Kidney (tissue), 13 donors: ENCODE measurements at regions not wholly inside any gene's neighbourhood (a gene's known extent, or its start where the extent isn't known, plus 50 kb on each side); places are given as distances from the start of the nearest gene placed in this dataset.

ENCODE experiments used
- DNase-seq, 5 donors: peaks; one replicate each; pipeline ENCODE4 v3.0.0-alpha.2; 2013 to 2020
- FAIRE-seq: peaks from 2 replicates; lab custom pipeline; 2012; peaks lifted over from hg19 to GRCh38; lab: Jason Lieb, UNC
- H3K27ac ChIP-seq, 2 donors: one replicate each; pipeline ENCODE4 v1.7.0; 2013; ENCODE audit warnings: low read depth in 2 of 2, low read length in 2 of 2, inconsistent platforms in 1 of 2
- H3K27me3 ChIP-seq: one replicate; pipeline ENCODE4 v1.7.1; 2013; ENCODE audit warnings: low read length, inconsistent platforms; ENCODE audit not compliant: control insufficient read depth, insufficient read depth
- H3K36me3 ChIP-seq, 3 donors: one replicate each; pipeline versions ENCODE4 v1.7.0 to v1.7.1; 2013; ENCODE audit warnings: low read length in 3 of 3, control low read depth in 1 of 3, inconsistent platforms in 1 of 3; ENCODE audit not compliant: insufficient read depth in 3 of 3, control insufficient read depth in 2 of 3
- H3K4me1 ChIP-seq, 3 donors: one replicate each; pipeline versions ENCODE4 v1.7.0 to v1.7.1; 2013; ENCODE audit warnings: low read length in 3 of 3, inconsistent platforms in 1 of 3, low read depth in 1 of 3; ENCODE audit not compliant: control insufficient read depth in 2 of 3, insufficient read depth in 2 of 3
- H3K4me3 ChIP-seq, 3 donors: one replicate each; pipeline versions ENCODE4 v1.7.0 to v1.8.1; 2013; ENCODE audit warnings: low read length in 3 of 3, control low read depth in 1 of 3, inconsistent platforms in 1 of 3
- H3K9ac ChIP-seq, 3 donors: one replicate each; pipeline versions ENCODE4 v1.7.0 to v1.7.1; 2013; ENCODE audit warnings: low read length in 3 of 3, control low read depth in 1 of 3, inconsistent platforms in 1 of 3
- H3K9me3 ChIP-seq, 3 donors: one replicate each; pipeline versions ENCODE4 v1.7.0 to v1.7.1; 2013; ENCODE audit warnings: low read length in 3 of 3, control low read depth in 1 of 3, inconsistent platforms in 1 of 3; ENCODE audit not compliant: control insufficient read depth in 2 of 3, insufficient read depth in 1 of 3
- CTCF ChIP-seq: IDR thresholded peaks from 3 replicates; pipeline ENCODE4 v1.5.1; 2012; ENCODE audit warnings: mild to moderate bottlenecking, moderate library complexity, borderline replicate concordance; ENCODE audit not compliant: insufficient read depth; ENCODE audit errors: extremely low read depth
- intact Hi-C: fragments of 100-400 bp; cut with DNase I; formaldehyde crosslinking; loops from one replicate; pipeline ENCODE4 v1.11.1; 2022
- donor health status: control.
- donor health status: control.
- donor health status: control.
- donor health status: control.
- donor health status: control.
- donor health status: DM: yes; HTN: yes; CAD: no.
- donor health status: Normal renal cell carcinoma (clear cell type).

GRCh38 chr6:88388589-88388988 lies 222.4 kb upstream of the CNR1 start:
- no peak for TF ChIP-seq CTCF
- no peaks in the 10 kb centered on the region for H3K9me3 ChIP-seq
- H3K4me3 ChIP-seq, result no peak overlapping the region
- H3K4me1 ChIP-seq, result no peaks in the 10 kb centered on the region
- no peaks in the 10 kb centered on the region for H3K27me3 ChIP-seq
- no peak for DNase-seq
- intact Hi-C loops, result no loop called here
- H3K36me3 ChIP-seq, result no peaks in the 10 kb centered on the region
- H3K27ac ChIP-seq, result no peak overlapping the region
- FAIRE-seq, result no peak
- no peak overlapping the region for H3K9ac ChIP-seq

GRCh38 chr6:88386167-88386566 lies 220.0 kb upstream of the CNR1 start:
- intact Hi-C loops, result no loop called here
- H3K4me1 ChIP-seq, result no peaks in the 10 kb centered on the region
- DNase-seq (no peak), FAIRE-seq (no peak)
- H3K4me3 ChIP-seq, result no peak overlapping the region
- no peaks in the 10 kb centered on the region for H3K9me3 ChIP-seq
- H3K9ac ChIP-seq, result no peak overlapping the region
- no peak for TF ChIP-seq CTCF
- no peaks in the 10 kb centered on the region for H3K36me3 ChIP-seq
- no peaks in the 10 kb centered on the region for H3K27me3 ChIP-seq
- no peak overlapping the region for H3K27ac ChIP-seq

GRCh38 chr6:88383183-88383582 lies 217.0 kb upstream of the CNR1 start:
- intact Hi-C loops, result no loop called here
- TF ChIP-seq CTCF, result no peak
- H3K4me3 ChIP-seq, result no peak overlapping the region
- no peak overlapping the region for H3K27ac ChIP-seq
- H3K9me3 ChIP-seq, result no peaks in the 10 kb centered on the region
- no peaks in the 10 kb centered on the region for H3K27me3 ChIP-seq
- DNase-seq (no peak), FAIRE-seq (no peak)
- H3K36me3 ChIP-seq, result no peaks in the 10 kb centered on the region
- no peak overlapping the region for H3K9ac ChIP-seq
- H3K4me1 ChIP-seq, result no peaks in the 10 kb centered on the region

GRCh38 chr6:88381289-88381642 lies 215.1 kb upstream of the CNR1 start:
- Histone ChIP-seq H3K9ac (no peak overlapping the region), H3K27ac (no peak overlapping the region), H3K4me1 (no peaks in the 10 kb centered on the region), H3K36me3 (no peaks in the 10 kb centered on the region), H3K9me3 (no peaks in the 10 kb centered on the region), H3K27me3 (no peaks in the 10 kb centered on the region), H3K4me3 (no peak overlapping the region)
- intact Hi-C loops, result no loop called here
- FAIRE-seq (no peak), DNase-seq (peak in 3 of 5 donors; percentile 18 to 31 (median 20))
- TF ChIP-seq CTCF, result no peak
